B cell (primary cell): ENCODE measurements at regions not wholly inside any gene's neighbourhood (a gene's known extent, or its start where the extent isn't known, plus 50 kb on each side); places are given as distances from the start of the nearest gene placed in this dataset.

Experiments used
- CTCF ChIP-seq: fragments of 200-600 bp; IDR thresholded peaks from one replicate; pipeline ENCODE4 v1.8.0; 2022; ENCODE audit warnings: antibody characterized with exemption, mild to moderate bottlenecking
- EZH2 ChIP-seq: IDR thresholded peaks from 2 replicates; pipeline ENCODE4 v1.6.1; 2012; ENCODE audit warnings: borderline replicate concordance, low read depth, mild to moderate bottlenecking, moderate library complexity, low read length; ENCODE audit not compliant: insufficient read depth, poor library complexity, severe bottlenecking

- no peak for TF ChIP-seq CTCF
- TF ChIP-seq EZH2, result no peak
Measured at GRCh38 chr5:66516550-66516949, 79.6 kb upstream of the MAST4 start.
